ENCODE measurements at regions not wholly inside any gene's neighbourhood (a gene's known extent, or its start where the extent isn't known, plus 50 kb on each side); places are given as distances from the start of the nearest gene placed in this dataset.

- Mint-ChIP-seq H3K36me3 (ENCODE audit: low read depth) (no peaks in the 10 kb centered on the region), H3K27me3 (ENCODE audit: low read depth) (no peaks in the 10 kb centered on the region), H3K4me1 (ENCODE audit: low read depth) (peaks cover 4% of the 10 kb centered on the region), H3K27ac (ENCODE audit: unreplicated experiment) (no peak overlapping the region), H3K4me3 (ENCODE audit: unreplicated experiment) (no peak overlapping the region), H3K9me3 (ENCODE audit: low read depth) (no peaks in the 10 kb centered on the region)
- TF ChIP-seq CTCF (IDR thresholded peaks at IDR 0.05) = no peak
- no peak for DNase-seq (ENCODE audit: low spot score)
Observed at GRCh38 chr7:85586091-85586490, 399.2 kb upstream of the SEMA3D start.

GRCh38 chr7:85583131-85583953, 396.5 kb upstream of the SEMA3D start:
- no peak for DNase-seq (ENCODE audit: low spot score)
- H3K4me1 Mint-ChIP-seq (ENCODE audit: low read depth) = peaks cover 4% of the 10 kb centered on the region
- no peak overlapping the region for H3K4me3 Mint-ChIP-seq (ENCODE audit: unreplicated experiment)
- H3K27me3 Mint-ChIP-seq (ENCODE audit: low read depth) = no peaks in the 10 kb centered on the region
- no peaks in the 10 kb centered on the region for H3K9me3 Mint-ChIP-seq (ENCODE audit: low read depth)
- TF ChIP-seq CTCF (IDR thresholded peaks at IDR 0.05) = no peak
- no peaks in the 10 kb centered on the region for H3K36me3 Mint-ChIP-seq (ENCODE audit: low read depth)
- no peak overlapping the region for H3K27ac Mint-ChIP-seq (ENCODE audit: unreplicated experiment)

GRCh38 chr7:85573844-85574243, 387.0 kb upstream of the SEMA3D start:
- Mint-ChIP-seq H3K27me3 (ENCODE audit: low read depth) (no peaks in the 10 kb centered on the region), H3K27ac (ENCODE audit: unreplicated experiment) (no peak overlapping the region), H3K4me1 (ENCODE audit: low read depth) (no peaks in the 10 kb centered on the region), H3K9me3 (ENCODE audit: low read depth) (no peaks in the 10 kb centered on the region), H3K36me3 (ENCODE audit: low read depth) (no peaks in the 10 kb centered on the region), H3K4me3 (ENCODE audit: unreplicated experiment) (no peak overlapping the region)
- DNase-seq (ENCODE audit: low spot score) = no peak
- no peak for TF ChIP-seq CTCF (IDR thresholded peaks at IDR 0.05)

- Mint-ChIP-seq H3K27ac (ENCODE audit: unreplicated experiment) (no peak overlapping the region), H3K27me3 (ENCODE audit: low read depth) (no peaks in the 10 kb centered on the region), H3K4me3 (ENCODE audit: unreplicated experiment) (no peak overlapping the region), H3K9me3 (ENCODE audit: low read depth) (no peaks in the 10 kb centered on the region), H3K4me1 (ENCODE audit: low read depth) (no peaks in the 10 kb centered on the region), H3K36me3 (ENCODE audit: low read depth) (no peaks in the 10 kb centered on the region)
- no peak for DNase-seq (ENCODE audit: low spot score)
- TF ChIP-seq CTCF (IDR thresholded peaks at IDR 0.05) = no peak
Observed at GRCh38 chr7:85573346-85573745, 386.5 kb upstream of the SEMA3D start.

DNA sequence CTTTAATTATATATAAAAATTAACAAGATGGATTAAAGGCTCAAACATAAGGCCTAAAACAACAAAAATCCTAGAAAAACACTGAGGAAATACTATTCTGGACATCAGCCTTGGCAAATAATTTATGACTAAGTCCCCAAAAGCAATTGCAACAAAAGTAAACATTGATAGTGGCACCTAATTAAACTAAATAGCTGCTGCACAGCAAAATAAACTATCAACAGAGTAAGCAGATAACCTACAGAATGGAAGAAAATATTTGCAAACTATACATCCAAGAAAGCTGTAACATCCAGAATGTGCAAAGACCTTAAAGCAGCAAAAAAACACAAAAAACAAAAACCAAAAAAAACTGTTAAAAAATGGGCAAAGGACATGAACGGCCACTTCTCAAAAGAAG, 384.0 kb upstream of the SEMA3D start:
- Mint-ChIP-seq H3K9me3 (ENCODE audit: low read depth) (no peaks in the 10 kb centered on the region), H3K27me3 (ENCODE audit: low read depth) (no peaks in the 10 kb centered on the region), H3K36me3 (ENCODE audit: low read depth) (no peaks in the 10 kb centered on the region), H3K4me3 (ENCODE audit: unreplicated experiment) (no peak overlapping the region), H3K4me1 (ENCODE audit: low read depth) (no peaks in the 10 kb centered on the region), H3K27ac (ENCODE audit: unreplicated experiment) (no peak overlapping the region)
- TF ChIP-seq CTCF (IDR thresholded peaks at IDR 0.05) = no peak
- no peak for DNase-seq (ENCODE audit: low spot score)
